Glutamatergic neuron (in vitro differentiated cells): ENCODE measurements at regions not wholly inside any gene's neighbourhood (a gene's known extent, or its start where the extent isn't known, plus 50 kb on each side); places are given as distances from the start of the nearest gene placed in this dataset.

Experiments used
- DNase-seq: peaks from one replicate; pipeline ENCODE4 v3.0.0; 2022
- H3K27ac Mint-ChIP-seq: one replicate; pipeline ENCODE4 v1.8.0; 2020; ENCODE audit warnings: mild to moderate bottlenecking, mixed read lengths, inconsistent platforms; ENCODE audit not compliant: unreplicated experiment
- H3K27me3 Mint-ChIP-seq: one replicate; pipeline ENCODE4 v1.8.0; 2020; ENCODE audit warnings: mild to moderate bottlenecking, moderate library complexity, mixed read lengths, inconsistent platforms; ENCODE audit not compliant: unreplicated experiment
- H3K36me3 Mint-ChIP-seq: one replicate; pipeline ENCODE4 v1.8.0; 2020; ENCODE audit warnings: mild to moderate bottlenecking, mixed read lengths, inconsistent platforms; ENCODE audit not compliant: unreplicated experiment
- H3K4me1 Mint-ChIP-seq: one replicate; pipeline ENCODE4 v1.8.0; 2020; ENCODE audit warnings: mild to moderate bottlenecking, low read depth, mixed read lengths, inconsistent platforms; ENCODE audit not compliant: unreplicated experiment
- H3K4me3 Mint-ChIP-seq: one replicate; pipeline ENCODE4 v1.8.0; 2020; ENCODE audit warnings: mild to moderate bottlenecking, mixed read lengths, inconsistent platforms; ENCODE audit not compliant: unreplicated experiment
- H3K9me3 Mint-ChIP-seq: one replicate; pipeline ENCODE4 v1.8.0; 2020; ENCODE audit warnings: mild to moderate bottlenecking, moderate library complexity, mixed read lengths, inconsistent platforms; ENCODE audit not compliant: unreplicated experiment
- CTCF ChIP-seq: fragments of 200-600 bp; sonication (generic); IDR thresholded peaks from one replicate; pipeline ENCODE4 v1.5.0; 2021; ENCODE audit not compliant: partially characterized antibody, unreplicated experiment

- Mint-ChIP-seq H3K27ac (no peak overlapping the region), H3K36me3 (no peaks in the 10 kb centered on the region), H3K27me3 (no peaks in the 10 kb centered on the region), H3K4me3 (no peak overlapping the region), H3K9me3 (peaks cover 3% of the 10 kb centered on the region), H3K4me1 (no peaks in the 10 kb centered on the region)
- no peak for DNase-seq
- no peak for TF ChIP-seq CTCF
These were observed 259.4 kb upstream of the CCNG1 start for GRCh38 chr5:163177971-163178370.

- H3K4me3 Mint-ChIP-seq: no peak overlapping the region
- DNase-seq: no peak
- H3K36me3 Mint-ChIP-seq: no peaks in the 10 kb centered on the region
- H3K27ac Mint-ChIP-seq: no peak overlapping the region
- no peaks in the 10 kb centered on the region for H3K27me3 Mint-ChIP-seq
- no peaks in the 10 kb centered on the region for H3K9me3 Mint-ChIP-seq
- no peaks in the 10 kb centered on the region for H3K4me1 Mint-ChIP-seq
- no peak for TF ChIP-seq CTCF
These were observed 252.1 kb upstream of the CCNG1 start for GRCh38 chr5:163185315-163185714.

DNA sequence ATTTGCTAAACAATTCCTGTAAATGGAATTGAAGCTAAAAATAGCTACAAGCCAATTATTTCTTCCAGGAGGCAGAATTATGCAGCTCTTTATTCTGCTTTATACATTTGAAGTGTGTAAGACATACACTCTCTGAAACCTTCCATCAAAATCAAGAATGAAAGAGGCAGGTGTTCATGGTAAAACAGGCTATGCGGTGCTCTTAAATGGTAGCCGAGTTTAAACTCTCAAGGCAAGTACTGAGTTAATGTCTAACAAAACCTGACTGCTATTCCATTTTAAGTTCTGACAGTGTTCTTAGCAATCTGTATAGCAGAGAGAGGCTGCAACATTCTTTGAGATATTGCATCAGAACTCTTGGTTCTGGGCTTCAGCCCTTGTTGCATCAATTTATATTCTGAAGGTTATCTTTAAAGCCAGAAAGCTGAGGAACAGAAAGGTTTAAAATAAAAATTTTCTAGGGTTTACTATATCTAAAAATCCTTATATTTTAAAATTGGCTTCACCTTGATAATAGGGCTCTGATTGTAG is 248.3 kb upstream of the CCNG1 start:
- no peak for DNase-seq
- no peak overlapping the region for H3K4me3 Mint-ChIP-seq
- peaks cover 4% of the 10 kb centered on the region for H3K4me1 Mint-ChIP-seq
- H3K27me3 Mint-ChIP-seq: no peaks in the 10 kb centered on the region
- no peak overlapping the region for H3K27ac Mint-ChIP-seq
- no peak for TF ChIP-seq CTCF
- H3K9me3 Mint-ChIP-seq: no peaks in the 10 kb centered on the region
- H3K36me3 Mint-ChIP-seq: no peaks in the 10 kb centered on the region

DNA sequence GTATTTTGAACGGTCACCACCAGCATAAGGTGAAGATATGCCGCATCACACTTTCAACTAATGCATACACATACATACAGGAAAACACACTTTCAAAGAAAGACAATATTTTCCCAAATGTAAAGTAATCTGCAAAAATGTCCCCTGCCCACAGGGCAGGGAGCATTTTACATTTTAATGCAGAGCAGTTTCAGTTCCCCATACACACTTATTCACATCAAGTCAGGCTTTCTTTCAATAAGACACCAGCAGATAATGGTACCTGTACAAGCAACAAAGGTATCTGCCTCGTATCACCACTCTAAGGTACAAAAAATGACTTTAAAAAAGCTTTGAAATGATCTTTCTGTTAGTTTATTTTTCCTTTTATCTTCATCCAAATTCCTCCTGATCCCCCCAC is 247.1 kb upstream of the CCNG1 start:
- Mint-ChIP-seq H3K9me3 (no peaks in the 10 kb centered on the region), H3K4me3 (no peak overlapping the region), H3K27me3 (no peaks in the 10 kb centered on the region), H3K36me3 (no peaks in the 10 kb centered on the region), H3K27ac (no peak overlapping the region), H3K4me1 (peaks cover 4% of the 10 kb centered on the region)
- no peak for TF ChIP-seq CTCF
- no peak for DNase-seq

GRCh38 chr5:163190784-163191183 is 246.6 kb upstream of the CCNG1 start:
- no peak overlapping the region for H3K27ac Mint-ChIP-seq
- H3K27me3 Mint-ChIP-seq: no peaks in the 10 kb centered on the region
- H3K9me3 Mint-ChIP-seq: no peaks in the 10 kb centered on the region
- DNase-seq: no peak
- peaks cover 4% of the 10 kb centered on the region for H3K4me1 Mint-ChIP-seq
- H3K4me3 Mint-ChIP-seq: no peak overlapping the region
- H3K36me3 Mint-ChIP-seq: no peaks in the 10 kb centered on the region
- no peak for TF ChIP-seq CTCF
